Skeletal muscle tissue (tissue), 3 donors: ENCODE measurements at regions not wholly inside any gene's neighbourhood (a gene's known extent, or its start where the extent isn't known, plus 50 kb on each side); places are given as distances from the start of the nearest gene placed in this dataset.

ENCODE experiments used
- H3K27ac ChIP-seq: one replicate; pipeline ENCODE4 v1.7.0; 2013; ENCODE audit warnings: mild to moderate bottlenecking, low read depth, low read length, inconsistent platforms
- H3K27me3 ChIP-seq, 3 donors: one replicate each; pipeline ENCODE4 v1.7.0; 2013; ENCODE audit warnings: low read length in 3 of 3; ENCODE audit not compliant: control insufficient read depth in 3 of 3, insufficient read depth in 3 of 3
- H3K36me3 ChIP-seq, 3 donors: one replicate each; pipeline ENCODE4 v1.7.0; 2013; ENCODE audit warnings: low read length in 3 of 3; ENCODE audit not compliant: control insufficient read depth in 3 of 3, insufficient read depth in 3 of 3
- H3K4me1 ChIP-seq, 3 donors: one replicate each; pipeline ENCODE4 v1.7.0; 2013; ENCODE audit warnings: low read length in 3 of 3, mild to moderate bottlenecking in 3 of 3; ENCODE audit not compliant: control insufficient read depth in 3 of 3, insufficient read depth in 3 of 3
- H3K4me3 ChIP-seq, 3 donors: one replicate each; pipeline ENCODE4 v1.7.0; 2013; ENCODE audit warnings: low read length in 3 of 3
- H3K9ac ChIP-seq, 3 donors: one replicate each; pipeline ENCODE4 v1.7.0; 2013; ENCODE audit warnings: low read length in 3 of 3, mild to moderate bottlenecking in 3 of 3, moderate library complexity in 2 of 3, low read depth in 1 of 3
- H3K9me3 ChIP-seq, 3 donors: one replicate each; pipeline ENCODE4 v1.7.0; 2013; ENCODE audit warnings: low read length in 3 of 3; ENCODE audit not compliant: control insufficient read depth in 3 of 3
- donor health status: Osteomylitis.

- no peak overlapping the region for H3K9ac ChIP-seq
- H3K27me3 ChIP-seq, result no peaks in the 10 kb centered on the region
- H3K4me1 ChIP-seq, result no peaks in the 10 kb centered on the region
- H3K27ac ChIP-seq, result no peak overlapping the region
- peaks cover 0 to 1% (median 0%) of the 10 kb centered on the region in 3 donors for H3K9me3 ChIP-seq
- no peak overlapping the region for H3K4me3 ChIP-seq
- no peaks in the 10 kb centered on the region for H3K36me3 ChIP-seq
Measured at GRCh38 chr12:58781609-58782008, 138.7 kb downstream of the LRIG3 start.

- Histone ChIP-seq H3K9me3 (peaks cover 0 to 2% (median 0%) of the 10 kb centered on the region in 3 donors), H3K4me3 (no peak overlapping the region), H3K27ac (no peak overlapping the region), H3K4me1 (no peaks in the 10 kb centered on the region), H3K36me3 (no peaks in the 10 kb centered on the region), H3K27me3 (no peaks in the 10 kb centered on the region), H3K9ac (no peak overlapping the region)
Measured at GRCh38 chr12:58787021-58787760, 133.1 kb downstream of the LRIG3 start.

GRCh38 chr12:58794859-58795258, 125.4 kb downstream of the LRIG3 start:
- H3K9ac ChIP-seq, result no peak overlapping the region
- no peaks in the 10 kb centered on the region for H3K4me1 ChIP-seq
- no peaks in the 10 kb centered on the region for H3K9me3 ChIP-seq
- H3K4me3 ChIP-seq, result no peak overlapping the region
- H3K36me3 ChIP-seq, result no peaks in the 10 kb centered on the region
- no peaks in the 10 kb centered on the region for H3K27me3 ChIP-seq
- no peak overlapping the region for H3K27ac ChIP-seq

GRCh38 chr12:58795825-58796224, 124.5 kb downstream of the LRIG3 start:
- Histone ChIP-seq H3K4me1 (no peaks in the 10 kb centered on the region), H3K9me3 (no peaks in the 10 kb centered on the region), H3K27me3 (no peaks in the 10 kb centered on the region), H3K36me3 (no peaks in the 10 kb centered on the region), H3K27ac (no peak overlapping the region), H3K9ac (no peak overlapping the region), H3K4me3 (no peak overlapping the region)

GRCh38 chr12:58801986-58802385, 118.3 kb downstream of the LRIG3 start:
- no peaks in the 10 kb centered on the region for H3K36me3 ChIP-seq

GRCh38 chr12:58803908-58804307, 116.4 kb downstream of the LRIG3 start:
- Histone ChIP-seq H3K9ac (no peak overlapping the region), H3K9me3 (no peaks in the 10 kb centered on the region), H3K36me3 (no peaks in the 10 kb centered on the region), H3K4me3 (no peak overlapping the region), H3K27me3 (no peaks in the 10 kb centered on the region), H3K27ac (no peak overlapping the region), H3K4me1 (no peaks in the 10 kb centered on the region)

More at GRCh38 chr12:58801986-58802385, 118.3 kb downstream of the LRIG3 start:
- no peaks in the 10 kb centered on the region for H3K9me3 ChIP-seq
- H3K4me1 ChIP-seq, result no peaks in the 10 kb centered on the region
- H3K4me3 ChIP-seq, result no peak overlapping the region
- no peaks in the 10 kb centered on the region for H3K27me3 ChIP-seq
- no peak overlapping the region for H3K27ac ChIP-seq
- H3K9ac ChIP-seq, result no peak overlapping the region

- no peak overlapping the region for H3K4me3 ChIP-seq
- no peak overlapping the region for H3K27ac ChIP-seq
- no peaks in the 10 kb centered on the region for H3K4me1 ChIP-seq
- no peaks in the 10 kb centered on the region for H3K36me3 ChIP-seq
- H3K9ac ChIP-seq, result no peak overlapping the region
- H3K27me3 ChIP-seq, result no peaks in the 10 kb centered on the region
- H3K9me3 ChIP-seq, result no peaks in the 10 kb centered on the region
Measured at GRCh38 chr12:58804749-58805148, 115.6 kb downstream of the LRIG3 start.

GRCh38 chr12:58809064-58809607, 111.2 kb downstream of the LRIG3 start:
- H3K4me3 ChIP-seq, result no peak overlapping the region
- peaks cover 0 to 2% (median 0%) of the 10 kb centered on the region in 3 donors for H3K4me1 ChIP-seq
- H3K27ac ChIP-seq, result no peak overlapping the region
- no peaks in the 10 kb centered on the region for H3K36me3 ChIP-seq
- H3K9ac ChIP-seq, result no peak overlapping the region
- no peaks in the 10 kb centered on the region for H3K27me3 ChIP-seq
- H3K9me3 ChIP-seq, result no peaks in the 10 kb centered on the region

- Histone ChIP-seq H3K4me1 (peaks cover 0 to 2% (median 0%) of the 10 kb centered on the region in 3 donors), H3K9me3 (no peaks in the 10 kb centered on the region), H3K27me3 (no peaks in the 10 kb centered on the region), H3K4me3 (no peak overlapping the region), H3K9ac (no peak overlapping the region), H3K27ac (no peak overlapping the region), H3K36me3 (no peaks in the 10 kb centered on the region)
Measured at GRCh38 chr12:58811346-58811745, 109.0 kb downstream of the LRIG3 start.

GRCh38 chr12:58812214-58812613, 108.1 kb downstream of the LRIG3 start:
- H3K27me3 ChIP-seq, result no peaks in the 10 kb centered on the region
- no peak overlapping the region for H3K9ac ChIP-seq
- no peak overlapping the region for H3K27ac ChIP-seq
- H3K4me3 ChIP-seq, result no peak overlapping the region
- H3K9me3 ChIP-seq, result no peaks in the 10 kb centered on the region
- peaks cover 0 to 2% (median 0%) of the 10 kb centered on the region in 3 donors for H3K4me1 ChIP-seq
- no peaks in the 10 kb centered on the region for H3K36me3 ChIP-seq
